ENCODE measurements at regions not wholly inside any gene's neighbourhood (a gene's known extent, or its start where the extent isn't known, plus 50 kb on each side); places are given as distances from the start of the nearest gene placed in this dataset.
"Not testable (repeated sequence)": the region's sequence is repeated elsewhere in the genome, so short reads cannot be mapped to it uniquely, and the experiment has no call there.

DNA sequence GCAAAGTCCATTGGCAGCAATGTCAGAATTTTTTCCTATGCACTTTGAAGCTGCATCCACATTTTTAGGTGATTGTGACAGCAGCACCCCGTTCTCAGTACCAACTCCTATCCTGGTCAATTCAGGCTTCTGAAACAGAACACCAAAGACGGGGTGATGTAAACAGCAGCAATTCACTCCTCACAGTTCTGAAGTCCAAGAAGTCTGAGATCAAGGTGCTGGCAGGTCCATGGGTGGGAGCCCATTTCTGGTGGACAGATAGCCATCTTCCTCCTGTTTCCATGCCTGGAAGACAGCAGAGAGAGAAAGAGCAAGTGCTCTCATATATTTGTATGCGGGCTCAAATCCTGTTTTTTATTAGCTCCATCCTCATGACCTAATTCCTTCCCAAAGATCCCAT is 471.2 kb downstream of the BRD1 start:
- DNase-seq, result no peak

DNA sequence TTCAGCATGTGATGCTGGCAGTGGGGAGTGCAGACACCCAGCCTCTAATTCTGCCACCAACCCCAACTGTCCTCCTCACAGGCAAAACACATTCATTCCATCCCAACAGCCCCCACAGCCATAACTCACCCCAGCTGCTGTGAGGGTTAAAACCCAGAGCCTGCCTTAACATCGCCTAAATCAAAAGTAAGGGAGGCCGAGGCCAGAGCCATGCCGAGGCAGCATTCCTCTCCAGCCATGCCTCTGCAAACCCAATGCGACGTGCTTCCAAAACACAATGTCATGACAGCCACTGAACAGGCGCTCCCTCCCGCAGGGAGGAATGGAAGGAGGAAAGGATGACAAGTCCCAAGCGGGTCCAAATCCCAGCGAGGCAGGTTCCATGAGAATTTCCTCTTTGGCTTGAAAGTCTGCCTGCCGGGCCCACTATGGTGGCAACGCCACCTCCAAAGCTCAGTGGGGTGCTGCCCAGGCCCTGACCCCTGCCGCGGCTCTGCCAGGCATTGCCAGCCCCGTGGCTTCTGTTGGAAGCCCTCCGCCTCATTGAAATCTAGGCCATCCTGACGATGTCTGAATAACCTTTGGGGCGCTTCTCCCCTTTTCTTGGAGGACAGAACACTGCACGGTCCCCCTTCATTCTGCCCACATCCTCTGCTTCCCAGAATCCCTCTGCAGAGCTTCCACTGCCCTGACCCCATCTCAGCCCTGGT is 472.3 kb downstream of the BRD1 start:
- DNase-seq, result no peak

DNA sequence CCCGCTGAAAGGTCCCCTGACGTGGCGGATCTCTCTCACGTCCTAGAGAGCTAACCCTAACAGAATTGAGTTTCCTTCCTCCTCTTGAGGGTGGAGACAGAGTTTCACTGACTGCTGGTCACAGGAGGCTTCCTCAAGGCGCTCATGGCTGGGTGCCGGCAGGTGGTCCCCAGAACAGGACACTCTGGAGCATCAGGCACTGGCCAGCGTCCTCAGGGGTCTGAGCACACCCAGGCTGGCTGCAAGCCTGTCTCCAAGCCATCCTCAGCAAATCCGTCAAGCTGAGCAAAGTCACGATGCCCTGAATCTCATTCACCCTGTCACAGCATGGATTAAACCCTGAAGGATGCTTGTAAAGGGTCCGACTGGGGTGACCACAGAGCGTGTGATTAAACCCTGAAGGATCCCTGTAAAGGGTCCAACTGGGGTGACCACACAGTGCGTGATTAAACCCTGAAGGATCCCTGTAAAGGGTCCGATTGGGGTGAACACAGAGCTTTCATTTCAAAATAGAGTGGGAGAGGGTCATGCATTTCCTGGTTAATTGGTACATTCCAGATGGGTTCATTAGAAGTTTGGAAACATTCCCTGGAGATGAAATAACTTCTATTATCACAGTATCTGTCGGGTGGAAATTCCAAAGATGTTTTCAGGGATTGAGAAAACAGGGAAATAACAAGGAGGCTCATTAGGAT is 473.0 kb downstream of the BRD1 start:
- no peak for DNase-seq

DNA sequence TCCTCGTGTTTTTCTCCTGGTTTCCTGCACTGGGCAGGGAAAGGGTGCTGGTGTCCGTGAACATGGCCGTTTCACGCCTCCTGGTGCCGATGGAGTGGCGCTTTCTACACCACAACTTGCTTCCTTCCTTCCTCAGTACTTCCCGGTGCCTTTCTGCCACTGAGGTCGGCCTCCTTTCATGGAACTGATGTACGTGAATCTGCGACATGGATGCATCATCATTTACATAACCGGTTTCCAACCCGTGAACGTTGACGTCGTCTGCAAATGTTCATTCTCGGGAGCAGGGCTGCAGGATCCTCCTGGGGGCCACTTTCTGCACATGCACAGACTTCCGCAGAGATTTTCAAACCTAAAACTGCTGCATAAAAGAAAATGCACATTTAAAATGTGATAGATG is 474.4 kb downstream of the BRD1 start:
- DNase-seq, result no peak

DNA sequence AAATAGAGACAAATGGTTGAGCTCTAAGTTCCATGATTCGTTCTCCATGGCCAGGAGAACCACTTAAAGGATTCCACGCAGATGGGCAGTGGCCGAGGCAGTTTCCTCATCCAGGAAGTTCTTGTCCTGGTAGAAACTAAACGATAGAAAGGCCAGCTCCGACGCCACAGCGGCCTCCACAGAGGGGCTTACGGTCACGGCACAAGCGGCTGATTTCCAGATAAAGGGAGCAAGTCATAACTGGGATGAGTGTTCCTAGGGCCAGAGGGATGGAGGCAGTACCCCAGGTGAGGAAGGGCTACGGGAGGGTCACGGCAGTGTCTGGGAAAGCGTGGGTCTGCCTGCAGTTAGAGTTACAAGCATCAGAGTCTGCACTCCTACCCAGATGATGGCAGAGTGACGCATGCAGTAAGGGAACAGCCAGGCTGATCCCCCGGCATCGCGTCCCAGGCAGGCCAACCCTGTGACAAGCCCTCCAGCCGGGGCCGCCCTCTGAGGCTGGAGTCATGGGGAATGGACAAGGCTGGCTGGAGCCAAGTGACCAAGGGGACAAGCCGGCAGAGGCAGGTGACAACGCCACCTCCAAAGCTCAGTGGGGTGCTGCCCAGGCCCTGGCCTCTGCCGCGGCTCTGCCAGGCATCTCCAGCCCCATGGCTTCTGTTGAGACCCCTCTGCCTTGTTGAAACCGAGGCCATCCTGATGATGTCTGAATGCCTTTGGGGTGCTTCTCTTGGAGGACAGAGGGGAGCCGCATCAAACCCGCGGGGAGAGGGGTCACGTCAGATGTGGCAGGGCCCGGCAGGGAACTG is 475.1 kb downstream of the BRD1 start:
- DNase-seq, result no peak

DNA sequence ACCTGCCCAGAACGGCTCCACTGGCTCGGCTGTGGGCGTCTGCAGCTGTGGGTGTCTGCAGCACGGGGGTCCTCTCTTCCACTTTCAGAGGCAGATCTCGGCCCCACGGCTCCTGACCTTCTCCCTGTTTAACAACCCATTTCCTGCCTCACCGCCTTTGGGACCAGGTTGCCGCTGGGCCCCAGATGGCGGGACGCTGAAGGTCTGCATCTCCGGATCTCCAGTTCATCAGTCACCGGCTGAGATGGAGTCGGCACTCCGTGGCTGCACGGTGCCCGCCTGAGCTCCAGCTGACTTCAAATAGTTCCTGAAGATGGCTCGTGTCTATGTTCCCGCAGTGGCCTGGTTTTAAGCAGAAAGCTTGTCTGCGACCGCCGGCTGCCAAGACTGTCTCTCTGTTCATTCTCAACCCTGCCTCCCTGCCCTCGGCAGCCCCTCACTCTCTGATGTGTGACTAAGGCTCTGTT is 475.9 kb downstream of the BRD1 start:
- no peak for DNase-seq

DNA sequence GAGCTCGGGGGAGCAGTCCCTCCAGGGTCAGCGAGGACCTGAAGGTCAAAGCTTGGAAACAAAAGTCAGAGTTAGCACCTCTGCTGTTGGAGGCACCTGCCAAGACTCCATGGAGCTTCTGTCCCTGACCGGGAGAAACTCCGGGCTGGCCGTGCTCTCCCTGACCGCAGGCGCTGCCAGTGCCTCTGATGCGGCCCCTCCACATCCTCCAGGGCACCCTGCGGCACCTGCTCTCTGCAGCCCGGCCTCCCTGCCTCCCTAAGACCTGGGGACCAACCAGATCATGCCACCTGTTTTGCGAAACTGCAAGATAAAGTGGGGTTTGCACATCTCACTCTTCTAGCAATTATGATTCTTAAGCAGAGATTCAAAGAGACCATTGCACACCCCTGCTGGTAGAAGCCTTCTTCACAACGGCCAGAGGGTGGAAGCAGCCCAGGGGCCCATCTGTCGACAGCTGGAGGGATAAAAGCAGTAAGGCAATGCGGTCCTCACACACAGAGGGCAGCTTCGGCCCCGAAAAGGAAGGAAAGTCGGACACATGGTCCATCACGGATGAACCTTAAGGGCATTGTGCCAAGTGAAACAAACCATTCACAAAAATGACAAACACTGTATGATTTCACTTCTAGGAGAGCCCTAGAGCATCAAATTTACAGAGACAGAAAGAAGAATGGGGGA is 477.1 kb downstream of the BRD1 start:
- no peak for DNase-seq

DNA sequence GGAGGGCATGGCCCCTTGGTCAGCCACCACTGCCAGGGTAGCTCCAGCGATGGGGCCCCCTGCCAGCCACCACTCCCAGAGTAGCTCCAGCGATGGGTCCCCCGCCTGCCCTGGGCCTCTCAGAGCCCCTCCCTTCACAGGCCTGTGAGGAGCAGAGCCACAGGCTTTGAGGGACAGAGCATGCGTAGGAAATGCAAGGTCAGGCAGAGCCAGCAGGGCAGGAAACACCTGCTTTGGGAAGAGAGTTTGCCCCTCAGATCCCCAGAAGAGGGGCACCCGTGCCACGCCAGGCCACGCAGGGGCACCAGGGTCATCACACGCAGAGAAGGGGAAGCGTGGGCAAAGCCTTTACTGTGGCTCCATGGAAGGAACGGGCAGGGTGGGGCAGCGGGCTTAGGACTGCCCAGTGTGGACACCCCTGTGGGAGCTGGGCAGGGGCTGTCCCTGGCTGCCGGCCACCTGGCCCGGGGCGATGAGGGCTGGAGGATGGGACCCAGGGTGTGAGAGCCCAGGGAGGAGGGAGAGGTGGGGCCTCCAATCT is 477.8 kb downstream of the BRD1 start:
- no peak for DNase-seq

DNA sequence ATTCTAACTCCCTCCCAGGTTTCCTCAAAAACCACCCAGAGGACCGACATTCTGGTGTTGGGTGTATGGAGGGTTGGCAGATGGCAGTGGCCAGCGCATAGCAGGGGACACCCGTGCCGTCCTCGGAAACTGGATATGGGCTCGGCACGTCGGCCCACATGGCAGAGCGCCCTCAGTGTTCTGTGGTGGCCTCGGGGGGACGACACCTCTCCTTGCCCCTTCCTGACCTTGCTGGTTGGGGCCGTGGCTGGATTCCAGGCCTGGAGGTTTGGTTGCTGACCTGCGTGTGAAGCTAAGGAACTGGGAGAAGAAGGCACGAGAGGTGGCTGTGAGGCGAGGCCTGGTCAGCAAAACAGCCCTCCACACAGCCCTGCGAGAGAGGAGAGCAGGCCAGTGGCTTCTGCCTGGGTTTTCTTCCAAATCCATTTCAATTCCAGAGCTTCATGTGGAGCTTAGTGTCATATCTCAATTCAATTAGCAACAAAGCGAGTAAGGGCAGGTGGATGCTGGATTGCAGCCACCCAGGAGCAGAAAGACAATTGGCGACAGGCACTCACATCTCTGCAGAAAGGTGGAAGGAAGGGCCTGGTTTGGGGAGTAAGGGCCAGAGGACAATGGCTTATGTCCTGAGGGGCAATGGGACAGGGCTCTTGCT is 478.4 kb downstream of the BRD1 start:
- no peak for DNase-seq

DNA sequence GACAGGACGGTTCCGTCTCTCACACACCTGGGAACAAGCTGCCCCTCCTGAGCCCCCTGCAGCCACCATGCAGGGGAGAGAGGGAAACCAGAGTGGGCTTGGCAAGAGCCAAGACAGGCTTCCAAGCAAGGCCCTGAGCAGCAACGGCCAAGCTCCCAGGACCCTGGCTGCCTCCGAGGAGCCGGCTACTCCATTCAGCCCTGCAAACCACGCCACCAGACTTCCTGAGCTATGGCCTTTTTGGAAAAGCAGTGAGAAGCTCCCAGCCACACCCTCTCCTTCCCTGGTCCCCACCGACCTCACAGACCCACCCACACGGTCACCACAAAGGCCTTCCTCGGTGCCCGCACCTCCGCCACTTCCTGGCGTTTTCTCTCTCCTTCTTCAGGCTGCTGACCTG is 479.0 kb downstream of the BRD1 start:
- no peak for DNase-seq

DNA sequence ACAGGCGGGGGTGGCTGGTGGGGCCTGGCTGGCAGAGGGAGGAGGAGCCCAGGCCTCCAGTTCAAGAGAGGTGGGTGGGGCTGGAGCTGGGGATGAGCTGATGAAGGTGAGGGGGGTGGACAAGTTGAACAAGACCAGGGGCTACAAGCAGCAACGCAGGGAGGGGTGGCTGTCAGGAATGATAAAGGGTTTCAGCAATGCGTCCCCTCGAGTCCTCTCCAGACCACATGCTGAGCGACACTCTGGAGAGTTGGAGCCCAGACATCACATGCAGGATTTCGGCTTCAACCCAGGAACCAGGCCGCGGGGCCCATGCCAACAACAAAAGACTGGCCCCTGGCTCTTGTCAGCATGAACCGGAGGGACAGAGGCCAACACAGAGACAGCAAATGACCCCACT is 480.3 kb downstream of the BRD1 start:
- no peak for DNase-seq

DNA sequence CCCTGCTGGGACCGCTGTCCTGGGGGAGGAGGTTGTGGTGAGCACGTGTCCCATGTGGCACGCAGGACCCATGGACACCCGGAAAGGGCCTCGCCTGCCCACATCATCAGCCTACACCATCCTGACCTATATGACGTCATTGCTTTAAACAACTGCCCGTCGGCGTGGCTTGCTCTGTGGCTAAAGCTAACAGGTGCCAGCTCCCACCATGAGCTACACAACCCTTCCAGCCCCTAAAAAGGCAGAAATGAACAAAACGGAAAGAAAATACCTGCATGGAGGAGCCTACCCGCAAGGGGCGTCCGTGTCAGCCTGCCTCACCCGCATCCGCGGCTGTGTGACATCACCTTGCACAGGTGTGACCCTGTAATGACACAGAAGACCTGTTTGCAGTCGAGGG is 481.8 kb downstream of the BRD1 start:
- no peak for DNase-seq

DNA sequence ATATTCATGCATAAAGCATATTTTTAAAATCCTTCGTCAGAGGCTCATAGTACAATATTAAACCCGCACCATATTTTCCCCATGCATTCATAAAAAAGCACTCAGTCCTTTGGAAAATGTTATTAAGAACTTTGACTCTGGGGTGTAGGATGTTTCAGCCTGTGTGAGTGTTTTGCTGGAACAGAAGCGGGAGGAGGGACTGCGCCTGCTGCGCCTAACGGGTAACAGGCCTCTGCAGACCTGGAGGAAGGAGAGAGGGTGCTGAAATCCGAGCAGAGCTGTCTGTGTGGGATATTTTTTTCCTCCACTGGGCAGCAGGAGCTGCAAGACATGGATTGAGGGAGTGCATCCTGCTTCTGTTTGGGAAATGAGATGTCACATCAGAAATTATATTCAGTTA is 483.0 kb downstream of the BRD1 start:
- no peak for DNase-seq

DNA sequence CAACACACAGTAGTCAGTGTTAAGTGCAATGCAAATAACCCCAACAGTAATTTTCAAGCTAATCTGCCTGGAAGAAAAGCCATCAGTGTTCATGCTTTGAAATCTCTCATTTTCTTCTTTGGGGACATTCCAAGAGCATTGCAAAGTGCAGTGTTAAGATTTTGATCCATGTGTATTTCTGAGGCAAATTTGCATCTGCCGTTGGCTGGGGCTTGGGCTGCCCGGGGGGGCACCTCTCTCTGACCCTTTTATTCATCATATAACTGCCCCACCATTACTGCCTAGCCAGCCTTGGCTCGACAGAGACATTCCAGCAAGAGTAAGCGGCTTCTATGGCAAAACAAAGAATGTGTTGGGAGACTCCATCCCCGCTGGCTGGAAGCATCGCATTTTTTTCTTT is 483.5 kb downstream of the BRD1 start:
- DNase-seq, result no peak

DNA sequence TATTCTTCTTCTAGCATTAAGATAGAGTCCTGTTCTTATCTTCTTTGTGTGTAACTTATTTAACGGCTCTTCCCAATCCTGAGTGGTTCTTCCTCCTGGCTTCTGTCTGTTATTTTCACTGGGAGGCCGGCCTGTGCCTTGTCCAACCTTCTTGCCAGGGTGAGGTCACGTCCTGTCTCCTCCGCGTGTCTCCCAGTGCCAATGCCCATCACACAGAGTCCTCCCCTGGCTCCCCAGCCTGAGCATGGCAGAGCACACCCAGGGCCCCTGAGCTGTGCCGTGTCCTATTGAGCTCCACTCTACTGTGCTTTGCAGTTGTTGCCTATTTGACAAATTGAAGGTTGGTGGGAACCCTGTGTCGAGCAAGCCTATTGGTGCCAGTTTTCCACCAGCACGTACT is 487.3 kb downstream of the BRD1 start:
- no peak for DNase-seq

DNA sequence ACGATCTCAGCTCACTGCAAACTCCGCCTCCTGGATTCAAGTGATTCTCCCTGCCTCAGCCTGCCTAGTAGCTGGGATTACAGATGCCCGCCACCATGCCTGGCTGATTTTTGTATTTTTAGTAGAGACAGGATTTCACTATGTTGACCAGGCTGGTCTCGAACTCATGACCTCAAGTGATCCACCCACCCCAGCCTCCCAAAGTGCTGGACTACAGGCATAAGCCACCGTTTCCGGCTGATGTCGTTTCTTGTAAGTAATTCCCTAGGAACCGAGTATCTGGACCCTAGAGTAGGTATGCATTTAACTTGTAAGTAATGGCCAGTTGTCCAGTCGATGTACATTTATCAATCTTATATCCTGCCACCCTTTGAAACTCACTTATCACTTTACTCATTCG is 491.2 kb downstream of the BRD1 start:
- DNase-seq, result not testable (repeated sequence)

DNA sequence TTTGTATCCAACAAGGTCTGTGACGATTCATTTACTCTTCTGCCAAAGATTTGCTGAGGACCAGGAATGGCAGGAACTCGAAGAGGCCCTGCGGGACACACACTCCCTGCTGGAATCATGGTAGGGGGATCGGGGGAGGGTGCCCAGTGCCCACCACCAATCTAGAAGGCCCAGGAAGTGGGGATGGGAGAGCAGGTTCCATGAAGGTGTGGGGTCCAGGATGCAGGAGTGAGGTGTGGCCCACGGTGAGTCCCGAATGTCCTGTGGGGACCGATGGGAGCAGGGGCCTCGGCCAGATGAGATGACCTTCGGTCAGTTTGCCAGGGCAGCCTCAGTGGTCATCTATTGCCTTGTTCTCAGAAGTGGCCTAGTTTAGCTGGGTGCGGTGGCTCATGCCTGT is 492.7 kb downstream of the BRD1 start:
- DNase-seq, result no peak

DNA sequence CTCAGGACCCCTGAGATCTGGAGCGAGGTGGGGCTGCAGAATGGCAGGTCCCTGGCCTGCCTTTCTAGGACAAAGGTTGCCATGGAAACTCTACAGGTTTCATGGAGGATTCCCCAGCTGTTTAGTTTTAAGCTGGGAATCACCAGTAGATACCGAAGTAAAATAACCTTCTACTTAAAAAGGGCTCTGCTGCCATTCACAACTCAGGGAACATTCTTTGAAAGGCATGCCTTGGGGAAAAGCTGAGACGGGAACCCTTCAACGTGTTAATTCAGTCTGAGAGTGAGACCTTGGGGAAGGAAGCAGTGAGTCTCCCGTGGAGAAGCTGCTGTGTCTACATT is 493.3 kb downstream of the BRD1 start:
- no peak for DNase-seq

DNA sequence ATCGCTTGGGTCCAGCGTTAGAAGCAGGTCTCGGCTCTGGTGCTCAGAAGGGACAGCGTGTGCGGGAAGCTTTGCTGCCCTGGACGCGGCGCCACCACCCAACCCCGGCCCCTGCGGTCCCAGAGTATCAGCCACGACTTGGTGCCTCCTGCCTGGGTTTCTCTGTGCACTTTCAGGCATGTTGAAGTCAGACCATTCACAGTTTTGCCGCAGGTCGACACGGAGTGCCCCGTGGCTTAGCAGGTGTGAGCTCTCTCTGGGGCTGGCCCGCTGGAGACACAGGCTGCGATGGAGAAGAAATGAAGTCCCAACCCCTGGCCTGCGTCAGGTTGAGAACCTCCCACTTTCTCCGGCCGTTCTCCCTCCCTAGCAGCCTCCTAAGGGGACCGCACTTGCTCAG is 494.5 kb downstream of the BRD1 start:
- DNase-seq, result no peak

DNA sequence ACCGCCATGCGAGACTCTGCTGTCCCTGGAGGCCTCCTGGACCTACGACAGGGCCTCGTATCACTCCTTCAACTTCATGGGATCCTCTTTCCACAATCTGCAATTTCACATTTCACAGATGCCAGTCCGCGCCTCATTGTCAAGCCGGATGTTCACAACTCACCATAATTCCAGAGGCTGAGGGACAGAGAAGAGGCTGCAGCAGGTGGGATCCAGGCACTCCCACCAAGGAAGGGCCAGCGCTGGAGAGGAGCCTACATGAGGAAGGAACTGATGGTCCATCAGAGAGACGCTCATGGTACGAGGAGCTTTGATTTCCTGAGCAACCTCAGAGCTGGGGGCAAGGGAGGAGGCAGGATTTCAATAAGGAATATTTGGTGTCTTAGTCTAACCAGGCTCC is 495.0 kb downstream of the BRD1 start:
- no peak for DNase-seq

DNA sequence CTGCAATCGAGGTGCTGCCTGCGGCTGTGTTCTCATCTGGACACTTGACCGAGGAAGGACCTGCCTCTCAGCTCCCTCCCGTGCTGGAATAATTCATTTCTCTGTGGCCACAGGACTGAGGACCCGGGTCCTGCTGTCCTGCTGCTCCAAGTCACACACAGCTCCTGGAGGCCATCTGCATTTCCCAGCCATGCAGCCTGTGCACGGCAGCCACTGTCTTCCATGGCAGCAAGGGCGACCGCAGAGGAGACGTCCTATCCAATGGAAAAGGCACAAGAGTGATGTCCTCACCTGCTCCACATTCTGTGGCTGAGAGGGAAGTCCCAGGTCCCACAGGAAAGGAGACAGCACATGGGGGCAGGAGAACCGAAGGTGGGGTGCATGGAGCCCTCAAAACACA is 495.8 kb downstream of the BRD1 start:
- no peak for DNase-seq

DNA sequence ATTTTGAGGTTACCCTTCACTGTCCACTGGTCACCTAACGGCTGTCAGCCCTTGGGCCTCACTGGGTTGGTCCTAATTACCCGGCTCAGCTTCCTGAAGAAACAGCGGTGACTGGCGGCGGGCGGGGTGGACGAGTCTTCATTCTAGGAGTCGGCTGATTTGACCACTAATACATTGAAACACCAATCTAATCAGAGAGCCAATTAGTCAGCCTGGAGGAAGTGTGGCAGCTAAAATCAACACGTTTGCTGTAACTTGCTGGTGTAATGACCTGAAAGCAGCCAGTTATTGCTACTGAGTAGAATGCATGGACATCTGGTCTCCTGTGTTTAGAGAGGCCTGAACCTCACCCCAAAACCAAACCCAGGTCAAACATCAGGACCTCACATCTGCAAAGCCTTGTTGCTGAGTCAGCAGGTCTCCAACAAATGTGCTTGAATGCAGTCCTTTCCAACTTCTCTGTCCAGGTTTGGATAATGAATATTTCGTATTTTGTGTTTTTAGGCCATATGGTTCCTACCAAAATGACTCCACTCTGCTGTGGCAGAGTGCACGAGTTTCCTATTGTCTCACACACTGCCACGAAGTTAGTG is 496.4 kb downstream of the BRD1 start:
- no peak for DNase-seq

All from GOT3 (cell line).